Hematopoietic multipotent progenitor cell treated with erythropoietin and hydrocortisone succinate and interleukin-3 and kit ligand, for 15 days (in vitro differentiated cells): ENCODE measurements at regions not wholly inside any gene's neighbourhood (a gene's known extent, or its start where the extent isn't known, plus 50 kb on each side); places are given as distances from the start of the nearest gene placed in this dataset.
"Not testable (repeated sequence)": the region's sequence is repeated elsewhere in the genome, so short reads cannot be mapped to it uniquely, and the experiment has no call there.

Experiments
- DNase-seq: peaks from one replicate; pipeline ENCODE4 v3.0.0-alpha.2; 2015; ENCODE audit warnings: low spot score

- no peak for DNase-seq
Measured at GRCh38 chr2:128510701-128511397, 192.2 kb upstream of the HS6ST1 start.

GRCh38 chr2:128511731-128512378, 193.2 kb upstream of the HS6ST1 start:
- DNase-seq = no peak

GRCh38 chr2:128512379-128513115, 193.9 kb upstream of the HS6ST1 start:
- no peak for DNase-seq

- DNase-seq = no peak
Measured at GRCh38 chr2:128513116-128513960, 194.7 kb upstream of the HS6ST1 start.

- no peak for DNase-seq
Measured at GRCh38 chr2:128513961-128514283, 195.3 kb upstream of the HS6ST1 start.

- no peak for DNase-seq
Measured at GRCh38 chr2:128514555-128514955, 195.9 kb upstream of the HS6ST1 start.

- DNase-seq = no peak
Measured at GRCh38 chr2:128516938-128517337, 198.3 kb upstream of the HS6ST1 start.

- not testable (repeated sequence) for DNase-seq
Measured at GRCh38 chr2:128519028-128519427, 200.4 kb upstream of the HS6ST1 start.

GRCh38 chr2:128519517-128520215, 201.0 kb upstream of the HS6ST1 start:
- DNase-seq = no peak

- DNase-seq = no peak
Measured at GRCh38 chr2:128520340-128520739, 201.7 kb upstream of the HS6ST1 start.

GRCh38 chr2:128520791-128521190, 202.1 kb upstream of the HS6ST1 start:
- no peak for DNase-seq

- DNase-seq = no peak
Measured at GRCh38 chr2:128521482-128521881, 202.8 kb upstream of the HS6ST1 start.

- DNase-seq = no peak
Measured at GRCh38 chr2:128522829-128523228, 204.2 kb upstream of the HS6ST1 start.

- no peak for DNase-seq
Measured at GRCh38 chr2:128523457-128523856, 204.8 kb upstream of the HS6ST1 start.

- no peak for DNase-seq
Measured at GRCh38 chr2:128524183-128524582, 205.5 kb upstream of the HS6ST1 start.

- no peak for DNase-seq
Measured at GRCh38 chr2:128525653-128526052, 207.0 kb upstream of the HS6ST1 start.

- no peak for DNase-seq
Measured at GRCh38 chr2:128526455-128526976, 207.8 kb upstream of the HS6ST1 start.

- DNase-seq = no peak
Measured at GRCh38 chr2:128528133-128528532, 209.5 kb upstream of the HS6ST1 start.

GRCh38 chr2:128530025-128530573, 211.4 kb upstream of the HS6ST1 start:
- no peak for DNase-seq

- no peak for DNase-seq
Measured at GRCh38 chr2:128531856-128532255, 213.2 kb upstream of the HS6ST1 start.

GRCh38 chr2:128533101-128533500, 214.4 kb upstream of the HS6ST1 start:
- no peak for DNase-seq
